GM19043 (cell line): ENCODE measurements at regions not wholly inside any gene's neighbourhood (a gene's known extent, or its start where the extent isn't known, plus 50 kb on each side); places are given as distances from the start of the nearest gene placed in this dataset.

Experiments
- ATAC-seq: cut with Tn5 transposase; IDR thresholded peaks from one replicate; pipeline ENCODE4 v1.9.1; 2021; ENCODE audit warnings: low read depth; ENCODE audit not compliant: unreplicated experiment

GRCh38 chr5:35367526-35367925 lies 137.2 kb upstream of the PRLR start:
- no peak for ATAC-seq

GRCh38 chr5:35365758-35366157 lies 135.5 kb upstream of the PRLR start:
- ATAC-seq: no peak

GRCh38 chr5:35364350-35364749 lies 134.1 kb upstream of the PRLR start:
- no peak for ATAC-seq

GRCh38 chr5:35363387-35363965 lies 133.2 kb upstream of the PRLR start:
- no peak for ATAC-seq

GRCh38 chr5:35362772-35363171 lies 132.5 kb upstream of the PRLR start:
- no peak for ATAC-seq

- no peak for ATAC-seq
Measured at GRCh38 chr5:35360671-35361070, 130.4 kb upstream of the PRLR start.

GRCh38 chr5:35359859-35360258 lies 129.6 kb upstream of the PRLR start:
- ATAC-seq: no peak

GRCh38 chr5:35357973-35358372 lies 127.7 kb upstream of the PRLR start:
- ATAC-seq: no peak

- ATAC-seq: no peak
Measured at GRCh38 chr5:35356725-35357124, 126.4 kb upstream of the PRLR start.

GRCh38 chr5:35354751-35355150 lies 124.5 kb upstream of the PRLR start:
- no peak for ATAC-seq

- no peak for ATAC-seq
Measured at GRCh38 chr5:35345222-35345621, 114.9 kb upstream of the PRLR start.

GRCh38 chr5:35342664-35343063 lies 112.4 kb upstream of the PRLR start:
- ATAC-seq: no peak

- no peak for ATAC-seq
Measured at GRCh38 chr5:35341189-35341588, 110.9 kb upstream of the PRLR start.

GRCh38 chr5:35339616-35340100 lies 109.4 kb upstream of the PRLR start:
- ATAC-seq: no peak

- ATAC-seq: no peak
Measured at GRCh38 chr5:35339006-35339405, 108.7 kb upstream of the PRLR start.

GRCh38 chr5:35338157-35338453 lies 107.8 kb upstream of the PRLR start:
- ATAC-seq: no peak

- no peak for ATAC-seq
Measured at GRCh38 chr5:35337340-35338156, 107.3 kb upstream of the PRLR start.

- ATAC-seq: no peak
Measured at GRCh38 chr5:35336230-35336629, 105.9 kb upstream of the PRLR start.

GRCh38 chr5:35335752-35336151 lies 105.5 kb upstream of the PRLR start:
- ATAC-seq: no peak

GRCh38 chr5:35333366-35333765 lies 103.1 kb upstream of the PRLR start:
- ATAC-seq: no peak

- ATAC-seq: no peak
Measured at GRCh38 chr5:35331956-35332950, 102.0 kb upstream of the PRLR start.
